H1 (cell line): ENCODE measurements at regions not wholly inside any gene's neighbourhood (a gene's known extent, or its start where the extent isn't known, plus 50 kb on each side); places are given as distances from the start of the nearest gene placed in this dataset.

Experiments
- CTCF ChIA-PET: fragments of 300-600 bp; sonication (Branson Sonifier 250); formaldehyde crosslinking; loops from one replicate; lab custom pipeline; 2021; ENCODE audit not compliant: partially characterized antibody; lab: Charles Lee
- POLR2A ChIA-PET: fragments of 300-600 bp; sonication (Branson Sonifier 250); formaldehyde crosslinking; loops from one replicate; lab custom pipeline; 2021; ENCODE audit warnings: inconsistent platforms; ENCODE audit not compliant: partially characterized antibody; lab: Charles Lee
- DNase-seq, 2 experiments: peaks; one replicate each; pipeline versions ENCODE4 v3.0.0 to v3.0.0-alpha.2; 2010 to 2022; ENCODE audit warnings: low spot score in 2 of 2, low read depth in 1 of 2, mixed read lengths in 1 of 2
- FAIRE-seq: peaks from 2 replicates; lab custom pipeline; 2011; peaks lifted over from hg19 to GRCh38; lab: Jason Lieb, UNC
- H2AFZ ChIP-seq: 2 replicates; pipeline ENCODE4 v1.8.1; 2012; ENCODE audit warnings: low read length, inconsistent platforms
- H2AK5ac ChIP-seq: 2 replicates; pipeline ENCODE4 v1.6.1; 2013; ENCODE audit warnings: low read depth, low read length
- H2BK120ac ChIP-seq: replicated peaks from 2 replicates; pipeline ENCODE3; 2013; ENCODE audit warnings: low read depth, low read length, inconsistent platforms
- H2BK12ac ChIP-seq: 2 replicates; pipeline ENCODE4 v1.6.1; 2013; ENCODE audit warnings: low read depth, low read length
- H2BK15ac ChIP-seq: 2 replicates; pipeline ENCODE4 v1.6.1; 2013; ENCODE audit warnings: low read length
- H2BK20ac ChIP-seq: 2 replicates; pipeline ENCODE4 v1.6.1; 2013; ENCODE audit warnings: low read length
- H2BK5ac ChIP-seq: 2 replicates; pipeline ENCODE4 v1.6.1; 2013; ENCODE audit warnings: low read depth, low read length
- H3K14ac ChIP-seq: 2 replicates; pipeline ENCODE4 v1.6.1; 2013; ENCODE audit warnings: inconsistent platforms; ENCODE audit not compliant: insufficient read length
- H3K18ac ChIP-seq: 2 replicates; pipeline ENCODE4 v1.6.1; 2013; ENCODE audit warnings: low read length; ENCODE audit errors: extremely low read depth
- H3K23ac ChIP-seq: 2 replicates; pipeline ENCODE4 v1.6.1; 2013; ENCODE audit warnings: inconsistent platforms; ENCODE audit not compliant: insufficient read length
- H3K23me2 ChIP-seq: 2 replicates; pipeline ENCODE4 v1.6.1; 2013; ENCODE audit warnings: low read depth, low read length
- H3K27ac ChIP-seq: 2 replicates; pipeline ENCODE4 v1.6.1; 2011; ENCODE audit warnings: low read depth, low read length, inconsistent platforms
- H3K27me3 ChIP-seq, 4 experiments: replicated peaks in 1 of 4; 1 replicate in 1 of 4; 2 replicates in 3 of 4; pipeline versions ENCODE4 v1.6.1 to v1.8.1; 2011 to 2013; ENCODE audit warnings: low read length in 3 of 4, mild to moderate bottlenecking in 3 of 4, inconsistent platforms in 2 of 4, mixed read lengths in 2 of 4, moderate library complexity in 1 of 4; ENCODE audit not compliant: control insufficient read depth in 3 of 4, insufficient read depth in 3 of 4; ENCODE audit errors: extremely low read depth in 1 of 4
- H3K36me3 ChIP-seq, 4 experiments: 2 replicates each; pipeline versions ENCODE4 v1.6.1 to v1.8.1; 2011 to 2013; ENCODE audit warnings: mild to moderate bottlenecking in 4 of 4, low read length in 3 of 4, moderate library complexity in 2 of 4, control low read depth in 1 of 4, inconsistent platforms in 1 of 4; ENCODE audit not compliant: insufficient read depth in 4 of 4, control insufficient read depth in 2 of 4
- H3K4ac ChIP-seq: replicated peaks from 2 replicates; pipeline ENCODE3; 2013; ENCODE audit warnings: low read length, low read depth, mixed read lengths, inconsistent platforms; ENCODE audit not compliant: insufficient read length
- H3K4me1 ChIP-seq, 4 experiments: replicated peaks in 1 of 4; 1 replicate in 1 of 4; 2 replicates in 3 of 4; pipeline versions ENCODE4 v1.6.1 to v1.8.1; 2011 to 2013; ENCODE audit warnings: low read length in 3 of 4, inconsistent platforms in 2 of 4, mixed read lengths in 1 of 4; ENCODE audit not compliant: insufficient read depth in 4 of 4, control insufficient read depth in 3 of 4
- H3K4me2 ChIP-seq, 2 experiments: 2 replicates each; pipeline versions ENCODE4 v1.6.1 to v1.8.1; 2011 to 2013; ENCODE audit warnings: low read depth in 2 of 2, low read length in 2 of 2, control low read depth in 1 of 2, inconsistent platforms in 1 of 2, mild to moderate bottlenecking in 1 of 2; ENCODE audit not compliant: insufficient read depth in 1 of 2
- H3K4me3 ChIP-seq, 4 experiments: fragments of 200-600, 300-600 bp in 1 of 4; sonication (generic), shearing (Covaris generic), sonication (Bioruptor Twin) in 1 of 4; 2 replicates each; pipeline versions ENCODE4 v1.5.1 to v1.8.1; 2011 to 2016; ENCODE audit warnings: low read length in 4 of 4, low read depth in 3 of 4, control low read depth in 2 of 4, inconsistent platforms in 2 of 4, mild to moderate bottlenecking in 2 of 4, mixed read lengths in 1 of 4, moderate library complexity in 1 of 4; ENCODE audit not compliant: insufficient read depth in 2 of 4; ENCODE audit errors: extremely low read depth in 1 of 4
- H3K56ac ChIP-seq: replicated peaks from 2 replicates; pipeline ENCODE3; 2013; ENCODE audit warnings: low read depth, mild to moderate bottlenecking, mixed read lengths, low read length, inconsistent platforms; ENCODE audit not compliant: insufficient read length
- H3K79me1 ChIP-seq: 2 replicates; pipeline ENCODE4 v1.6.1; 2013; ENCODE audit warnings: low read depth, low read length, control low read depth
- H3K79me2 ChIP-seq, 2 experiments: 2 replicates each; pipeline versions ENCODE4 v1.6.1 to v1.8.1; 2012 to 2013; ENCODE audit warnings: low read length in 2 of 2, mild to moderate bottlenecking in 2 of 2, inconsistent platforms in 1 of 2; ENCODE audit not compliant: insufficient read depth in 2 of 2, control insufficient read depth in 1 of 2
- H3K9ac ChIP-seq, 4 experiments: replicated peaks in 1 of 4; 1 replicate in 1 of 4; 2 replicates in 3 of 4; pipeline versions ENCODE4 v1.6.1 to v1.8.1; 2011 to 2013; ENCODE audit warnings: low read depth in 3 of 4, low read length in 3 of 4, control low read depth in 2 of 4, mild to moderate bottlenecking in 2 of 4, moderate library complexity in 2 of 4, inconsistent platforms in 1 of 4; ENCODE audit errors: extremely low read depth in 1 of 4
- H3K9me3 ChIP-seq, 2 experiments: 2 replicates each; pipeline versions ENCODE4 v1.6.1 to v1.8.1; 2012 to 2013; ENCODE audit warnings: mild to moderate bottlenecking in 2 of 2, moderate library complexity in 2 of 2, control low read depth in 1 of 2, inconsistent platforms in 1 of 2, low read depth in 1 of 2, low read length in 1 of 2, mixed read lengths in 1 of 2; ENCODE audit not compliant: insufficient read depth in 2 of 2
- H4K20me1 ChIP-seq, 2 experiments: replicated peaks in 1 of 2; 2 replicates each; pipeline versions ENCODE3 to v1.8.1; 2011 to 2013; ENCODE audit warnings: inconsistent platforms in 2 of 2, low read length in 2 of 2, mild to moderate bottlenecking in 1 of 2; ENCODE audit not compliant: insufficient read depth in 2 of 2, control insufficient read depth in 1 of 2
- H4K5ac ChIP-seq: 2 replicates; pipeline ENCODE4 v1.6.1; 2013; ENCODE audit warnings: low read length, low read depth, mixed read lengths, inconsistent platforms; ENCODE audit not compliant: insufficient read length
- H4K8ac ChIP-seq: 2 replicates; pipeline ENCODE4 v1.8.0; 2013; ENCODE audit warnings: mild to moderate bottlenecking, moderate library complexity, low read length, inconsistent platforms; ENCODE audit not compliant: insufficient read depth; ENCODE audit errors: extremely low read depth
- H4K91ac ChIP-seq: replicated peaks from 2 replicates; pipeline ENCODE3; 2013; ENCODE audit warnings: low read length, mixed read lengths, inconsistent platforms; ENCODE audit not compliant: insufficient read length
- BCL11A ChIP-seq, 2 experiments: IDR thresholded peaks; one replicate each; pipeline ENCODE4 v1.6.1; 2011; ENCODE audit warnings: low read depth in 2 of 2, low read length in 2 of 2, mild to moderate bottlenecking in 2 of 2
- CHD2 ChIP-seq: IDR thresholded peaks from 2 replicates; pipeline ENCODE4 v1.6.1; 2012; ENCODE audit warnings: low read length, improper control_type of control experiment
- SIN3A ChIP-seq, 2 experiments: IDR thresholded peaks in 1 of 2; conservative IDR thresholded peaks in 1 of 2; 2 replicates each; pipeline ENCODE4 v1.6.1; 2011 to 2012; ENCODE audit warnings: low read length in 2 of 2, improper control_type of control experiment in 1 of 2, low read depth in 1 of 2, mild to moderate bottlenecking in 1 of 2
- SIX5 ChIP-seq: IDR thresholded peaks from 2 replicates; pipeline ENCODE4 v1.6.1; 2011; ENCODE audit warnings: mild to moderate bottlenecking, low read depth, low read length
- SP1 ChIP-seq: IDR thresholded peaks from 2 replicates; pipeline ENCODE4 v1.6.1; 2011; ENCODE audit warnings: low read depth, low read length
- TCF12 ChIP-seq: IDR thresholded peaks from 2 replicates; pipeline ENCODE4 v1.6.1; 2011; ENCODE audit warnings: low read depth, mild to moderate bottlenecking, low read length
- WGBS, 2 experiments: shearing (Covaris generic) in 1 of 2; methylation state at CpG; one replicate each; pipeline versions ENCODE4 v1.1.6 to v1.1.7; 2013 to 2015; ENCODE audit warnings: low lambda C conversion rate in 2 of 2, mixed read lengths in 2 of 2, inconsistent platforms in 1 of 2, low coverage in 1 of 2, missing lambda C conversion rate in 1 of 2; ENCODE audit not compliant: insufficient replicate concordance in 2 of 2, insufficient coverage in 1 of 2, insufficient read length in 1 of 2; ENCODE audit errors: extremely low coverage in 1 of 2, missing lambda C conversion rate in 1 of 2; 5-methylcytosine and 5-hydroxymethylcytosine counted together

- ChIA-PET CTCF (interaction anchor here (0.6 to 1.0 kb wide), 3 partner anchors 13 to 41 kb away, joined by 3 read pairs; no protein-coding TSS in a partner anchor), POLR2A (no interaction called here)
- Histone ChIP-seq H3K4ac (no peak overlapping the region), H4K91ac (no peak overlapping the region), H3K36me3 (no peaks in the 10 kb centered on the region), H4K8ac (no peak overlapping the region), H2BK120ac (no peak overlapping the region), H3K23ac (no peak overlapping the region), H2BK20ac (no peak overlapping the region), H4K5ac (no peak overlapping the region), H2BK12ac (no peak overlapping the region), H4K20me1 (no peaks in the 10 kb centered on the region), H2AFZ (no peak overlapping the region), H3K23me2 (no peaks in the 10 kb centered on the region), H3K4me2 (no peak overlapping the region), H3K18ac (no peak overlapping the region), H3K27ac (no peak overlapping the region), H3K9ac (no peak overlapping the region), H3K79me1 (no peaks in the 10 kb centered on the region), H2BK15ac (no peak overlapping the region), H3K9me3 (no peaks in the 10 kb centered on the region), H3K79me2 (no peaks in the 10 kb centered on the region), H3K4me1 (no peaks in the 10 kb centered on the region), H3K56ac (no peak overlapping the region), H2BK5ac (no peak overlapping the region), H3K27me3 (no peaks in the 10 kb centered on the region), H3K4me3 (no peak overlapping the region), H3K14ac (no peak overlapping the region), H2AK5ac (no peak overlapping the region)
- WGBS, 2 experiments: 92% methylated on average over 9 of the region's 9 CpGs; no CpG with 5 or more reads in 1 of the 2 experiments
- FAIRE-seq (no peak), DNase-seq (no peak)
- no peak for TF ChIP-seq SIX5
- TF ChIP-seq BCL11A (IDR thresholded peaks at IDR 0.05; ENCODE audit: low read depth in 2 of 2, low read length in 2 of 2): no peak
- no peak for TF ChIP-seq SP1
- TF ChIP-seq TCF12: no peak
- no peak for TF ChIP-seq SIN3A (conservative IDR thresholded peaks at IDR 0.05 in 1 of 2, IDR thresholded peaks at IDR 0.05 in 1 of 2; ENCODE audit: low read depth in 1 of 2, low read length in 2 of 2)
- TF ChIP-seq CHD2: no peak
Measured at GRCh38 chr11:42625757-42626665, 685.8 kb upstream of the API5 start.
